Neuronal stem cell (in vitro differentiated cells): ENCODE measurements at regions not wholly inside any gene's neighbourhood (a gene's known extent, or its start where the extent isn't known, plus 50 kb on each side); places are given as distances from the start of the nearest gene placed in this dataset.

Source experiments
- DNase-seq: peaks from one replicate; pipeline ENCODE4 v3.0.0-alpha.2; 2013; ENCODE audit warnings: low spot score
- H2AFZ ChIP-seq: one replicate; pipeline ENCODE4 v1.6.1; 2013; ENCODE audit warnings: mild to moderate bottlenecking, low read length, inconsistent platforms
- H2AK5ac ChIP-seq: 2 replicates; pipeline ENCODE4 v1.6.1; 2013; ENCODE audit warnings: low read depth, mild to moderate bottlenecking, inconsistent platforms, low read length, moderate library complexity, mixed read lengths
- H2BK120ac ChIP-seq: 2 replicates; pipeline ENCODE4 v1.6.1; 2013; ENCODE audit warnings: low read depth, mild to moderate bottlenecking, inconsistent platforms, low read length, moderate library complexity, mixed read lengths
- H2BK12ac ChIP-seq: one replicate; pipeline ENCODE4 v1.6.1; 2013; ENCODE audit warnings: low read length, inconsistent platforms
- H2BK15ac ChIP-seq: 2 replicates; pipeline ENCODE4 v1.6.1; 2013; ENCODE audit warnings: mild to moderate bottlenecking, low read length, inconsistent platforms, mixed read lengths
- H2BK5ac ChIP-seq: one replicate; pipeline ENCODE4 v1.6.1; 2013; ENCODE audit warnings: inconsistent platforms, mild to moderate bottlenecking, low read length, moderate library complexity
- H3K14ac ChIP-seq: one replicate; pipeline ENCODE4 v1.6.1; 2013; ENCODE audit warnings: low read length, inconsistent platforms
- H3K18ac ChIP-seq: 2 replicates; pipeline ENCODE4 v1.6.1; 2013; ENCODE audit warnings: low read length, inconsistent platforms
- H3K23ac ChIP-seq: 2 replicates; pipeline ENCODE4 v1.6.1; 2013; ENCODE audit warnings: low read depth, mild to moderate bottlenecking, mixed read lengths, low read length, inconsistent platforms; ENCODE audit not compliant: poor library complexity
- H3K27ac ChIP-seq: replicated peaks from 3 replicates; pipeline ENCODE4 v1.5.1; 2013; ENCODE audit warnings: low read length, inconsistent platforms
- H3K27me3 ChIP-seq, 3 experiments: 2 replicates each; pipeline ENCODE4 v1.6.1; 2013; ENCODE audit warnings: low read length in 3 of 3, mild to moderate bottlenecking in 2 of 3, inconsistent platforms in 1 of 3, low read depth in 1 of 3, mixed read lengths in 1 of 3, moderate library complexity in 1 of 3; ENCODE audit not compliant: control insufficient read depth in 3 of 3, insufficient read depth in 3 of 3
- H3K36me3 ChIP-seq, 2 donors: replicated peaks in 1 of 2; 2 replicates each; pipeline ENCODE4 v1.6.1; 2013; ENCODE audit warnings: low read length in 2 of 2; ENCODE audit not compliant: control insufficient read depth in 2 of 2, insufficient read depth in 2 of 2
- H3K4ac ChIP-seq: 2 replicates; pipeline ENCODE4 v1.6.1; 2013; ENCODE audit warnings: inconsistent platforms, mild to moderate bottlenecking, low read length, moderate library complexity
- H3K4me1 ChIP-seq, 2 donors: 1 replicate in 1 of 2; 2 replicates in 1 of 2; pipeline ENCODE4 v1.6.1; 2013; ENCODE audit warnings: low read length in 2 of 2, low read depth in 1 of 2; ENCODE audit not compliant: control insufficient read depth in 2 of 2, insufficient read depth in 1 of 2
- H3K4me2 ChIP-seq: one replicate; pipeline ENCODE4 v1.6.1; 2013; ENCODE audit warnings: mild to moderate bottlenecking, low read length, inconsistent platforms; ENCODE audit not compliant: insufficient read depth, poor library complexity, severe bottlenecking
- H3K4me3 ChIP-seq, 2 donors: 2 replicates each; pipeline ENCODE4 v1.5.1; 2013; ENCODE audit warnings: low read length in 2 of 2, mild to moderate bottlenecking in 2 of 2, inconsistent platforms in 1 of 2, moderate library complexity in 1 of 2
- H3K79me1 ChIP-seq: one replicate; pipeline ENCODE4 v1.6.1; 2013; ENCODE audit warnings: low read depth, mild to moderate bottlenecking, inconsistent platforms, low read length, moderate library complexity
- H3K9ac ChIP-seq: one replicate; pipeline ENCODE4 v1.6.1; 2013; ENCODE audit warnings: mild to moderate bottlenecking, low read depth, low read length, inconsistent platforms; ENCODE audit not compliant: poor library complexity
- H3K9me3 ChIP-seq, 2 donors: replicated peaks in 1 of 2; 2 replicates each; pipeline versions ENCODE3 to v1.6.1; 2013; ENCODE audit warnings: low read length in 2 of 2, mild to moderate bottlenecking in 2 of 2, inconsistent platforms in 1 of 2, low read depth in 1 of 2, mixed read lengths in 1 of 2, moderate library complexity in 1 of 2; ENCODE audit not compliant: control insufficient read depth in 2 of 2, insufficient read depth in 1 of 2
- H4K8ac ChIP-seq: one replicate; pipeline ENCODE4 v1.6.1; 2013; ENCODE audit warnings: low read depth, mild to moderate bottlenecking, inconsistent platforms, low read length, moderate library complexity
- H4K91ac ChIP-seq: one replicate; pipeline ENCODE4 v1.6.1; 2013; ENCODE audit warnings: low read length, low read depth, mild to moderate bottlenecking, inconsistent platforms; ENCODE audit not compliant: poor library complexity
- WGBS, 2 donors: extraction: QIAGEN DNeasy Blood & Tissue Kit; methylation state at CpG; one replicate each; pipeline ENCODE4 v1.1.7; 2013; ENCODE audit warnings: missing lambda C conversion rate in 2 of 2, mixed read lengths in 1 of 2; ENCODE audit not compliant: insufficient read length in 2 of 2, insufficient replicate concordance in 1 of 2; ENCODE audit errors: extremely low coverage in 2 of 2; 5-methylcytosine and 5-hydroxymethylcytosine counted together

GRCh38 chr11:122285070-122285988 is 169.3 kb upstream of the BLID start:
- no peak overlapping the region for H2BK120ac ChIP-seq
- H3K4ac ChIP-seq = no peak overlapping the region
- no peaks in the 10 kb centered on the region for H3K36me3 ChIP-seq
- no peak overlapping the region for H3K18ac ChIP-seq
- no peak for DNase-seq
- WGBS, 2 donors = no CpG with 5 or more reads among the region's 8 CpGs
- H3K4me1 ChIP-seq = peaks cover 2 to 3% of the 10 kb centered on the region in 2 donors
- no peak overlapping the region for H3K27ac ChIP-seq
- H3K27me3 ChIP-seq = no peaks in the 10 kb centered on the region
- no peak overlapping the region for H4K8ac ChIP-seq
- H2AK5ac ChIP-seq = no peak overlapping the region
- H3K9ac ChIP-seq = no peak overlapping the region
- H2BK12ac ChIP-seq = no peak overlapping the region
- no peak overlapping the region for H3K4me3 ChIP-seq
- H4K91ac ChIP-seq = no peak overlapping the region
- H2BK5ac ChIP-seq = no peak overlapping the region
- no peak overlapping the region for H3K23ac ChIP-seq
- peak overlapping the region; percentile 23 for H2AFZ ChIP-seq
- H3K4me2 ChIP-seq = no peak overlapping the region
- H3K14ac ChIP-seq = no peak overlapping the region
- H3K9me3 ChIP-seq = no peaks in the 10 kb centered on the region
- no peaks in the 10 kb centered on the region for H3K79me1 ChIP-seq
- no peak overlapping the region for H2BK15ac ChIP-seq

GRCh38 chr11:122280870-122281269 is 164.9 kb upstream of the BLID start:
- Histone ChIP-seq H3K14ac (no peak overlapping the region), H2BK5ac (no peak overlapping the region), H2BK120ac (no peak overlapping the region), H3K9ac (no peak overlapping the region), H3K36me3 (no peaks in the 10 kb centered on the region), H4K91ac (no peak overlapping the region), H3K27ac (no peak overlapping the region), H3K23ac (no peak overlapping the region), H3K9me3 (no peaks in the 10 kb centered on the region), H3K79me1 (no peaks in the 10 kb centered on the region), H3K18ac (no peak overlapping the region), H3K4me2 (no peak overlapping the region), H2AFZ (no peak overlapping the region), H2AK5ac (no peak overlapping the region), H3K4me3 (no peak overlapping the region), H3K4ac (no peak overlapping the region), H3K27me3 (no peaks in the 10 kb centered on the region), H4K8ac (no peak overlapping the region), H3K4me1 (peaks cover 0 to 2% of the 10 kb centered on the region in 2 donors), H2BK12ac (no peak overlapping the region), H2BK15ac (no peak overlapping the region)
- WGBS, 2 donors = no CpG with 5 or more reads among the region's 5 CpGs
- no peak for DNase-seq

GRCh38 chr11:122279194-122279593 is 163.2 kb upstream of the BLID start:
- no peaks in the 10 kb centered on the region for H3K27me3 ChIP-seq
- no peak overlapping the region for H3K4me3 ChIP-seq
- H3K36me3 ChIP-seq = no peaks in the 10 kb centered on the region
- no peaks in the 10 kb centered on the region for H3K9me3 ChIP-seq
- no peak overlapping the region for H2BK15ac ChIP-seq
- H3K9ac ChIP-seq = no peak overlapping the region
- no peak overlapping the region for H3K14ac ChIP-seq
- no peak for DNase-seq
- no peak overlapping the region for H2BK12ac ChIP-seq
- H2BK120ac ChIP-seq = no peak overlapping the region
- H3K4me2 ChIP-seq = no peak overlapping the region
- H3K4ac ChIP-seq = no peak overlapping the region
- H4K91ac ChIP-seq = no peak overlapping the region
- H4K8ac ChIP-seq = no peak overlapping the region
- H3K4me1 ChIP-seq = no peaks in the 10 kb centered on the region
- no peaks in the 10 kb centered on the region for H3K79me1 ChIP-seq
- H2AK5ac ChIP-seq = no peak overlapping the region
- H3K27ac ChIP-seq = no peak overlapping the region
- H2AFZ ChIP-seq = no peak overlapping the region
- no peak overlapping the region for H2BK5ac ChIP-seq
- no peak overlapping the region for H3K18ac ChIP-seq
- no peak overlapping the region for H3K23ac ChIP-seq

- Histone ChIP-seq H3K27ac (no peak overlapping the region), H2AK5ac (no peak overlapping the region), H3K36me3 (no peaks in the 10 kb centered on the region), H3K4me2 (no peak overlapping the region), H2BK12ac (no peak overlapping the region), H3K4ac (no peak overlapping the region), H2BK15ac (no peak overlapping the region), H2BK5ac (no peak overlapping the region), H3K14ac (no peak overlapping the region), H4K91ac (no peak overlapping the region), H3K4me1 (peaks cover 3 to 7% of the 10 kb centered on the region in 2 donors), H3K9ac (no peak overlapping the region), H2BK120ac (no peak overlapping the region), H3K9me3 (no peaks in the 10 kb centered on the region), H3K23ac (no peak overlapping the region), H3K4me3 (no peak overlapping the region), H3K27me3 (no peaks in the 10 kb centered on the region), H3K79me1 (no peaks in the 10 kb centered on the region), H3K18ac (no peak overlapping the region), H2AFZ (no peak overlapping the region), H4K8ac (no peak overlapping the region)
- DNase-seq = no peak
- WGBS, 2 donors = no CpG with 5 or more reads among the region's 4 CpGs
Observed at GRCh38 chr11:122277493-122277892, 161.5 kb upstream of the BLID start.
